ENCODE measurements at regions not wholly inside any gene's neighbourhood (a gene's known extent, or its start where the extent isn't known, plus 50 kb on each side); places are given as distances from the start of the nearest gene placed in this dataset.

DNA sequence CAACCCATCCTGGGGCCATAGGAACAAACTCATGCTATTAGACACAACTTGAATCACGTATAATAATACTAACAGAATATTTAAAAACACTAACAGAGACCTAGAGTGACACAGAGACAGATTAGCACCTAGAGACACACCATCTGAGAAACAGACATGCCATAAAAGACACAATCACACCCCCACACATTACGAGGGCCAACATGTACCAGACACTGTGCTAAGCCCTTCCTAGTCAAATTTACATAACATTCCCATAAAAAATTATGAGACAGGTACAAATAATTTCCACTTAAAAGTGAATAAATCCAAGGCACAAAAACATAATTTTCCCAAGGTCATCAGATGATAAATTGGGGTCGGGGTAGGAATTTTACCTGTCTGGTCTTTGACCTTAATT is 141.1 kb upstream of the PRSS16 start:
- TF ChIP-seq POLR2A (IDR thresholded peaks at IDR 0.05; ENCODE audit: low read depth, low read length) = no peak
- no peak for TF ChIP-seq POLR2AphosphoS5 (IDR thresholded peaks at IDR 0.05; ENCODE audit: low read depth, low read length)

All from GM12891 (cell line).